Nephron progenitor cell (in vitro differentiated cells): ENCODE measurements at regions not wholly inside any gene's neighbourhood (a gene's known extent, or its start where the extent isn't known, plus 50 kb on each side); places are given as distances from the start of the nearest gene placed in this dataset.

Experiments
- DNase-seq: peaks from one replicate; pipeline ENCODE4 v3.0.0; 2021
- H3K27ac Mint-ChIP-seq: 2 replicates; pipeline ENCODE4 v1.8.0; 2021; ENCODE audit warnings: mild to moderate bottlenecking, moderate library complexity, mixed read lengths
- H3K27me3 Mint-ChIP-seq: 2 replicates; pipeline ENCODE4 v1.8.0; 2021; ENCODE audit warnings: mild to moderate bottlenecking, low read depth, mixed read lengths; ENCODE audit not compliant: poor library complexity
- H3K36me3 Mint-ChIP-seq: 2 replicates; pipeline ENCODE4 v1.8.0; 2021; ENCODE audit warnings: low read depth, mixed read lengths
- H3K4me1 Mint-ChIP-seq: 2 replicates; pipeline ENCODE4 v1.8.0; 2021; ENCODE audit warnings: mixed read lengths
- H3K4me3 Mint-ChIP-seq: 2 replicates; pipeline ENCODE4 v1.8.0; 2021; ENCODE audit warnings: mild to moderate bottlenecking, moderate library complexity, mixed read lengths
- H3K9me3 Mint-ChIP-seq: 2 replicates; pipeline ENCODE4 v1.8.0; 2021; ENCODE audit warnings: mild to moderate bottlenecking, moderate library complexity, mixed read lengths
- CTCF ChIP-seq: fragments of 200-600 bp; sonication (generic); IDR thresholded peaks from 2 replicates; pipeline ENCODE4 v1.5.0; 2021; ENCODE audit warnings: antibody characterized with exemption

- no peak for TF ChIP-seq CTCF
- no peak overlapping the region for H3K4me3 Mint-ChIP-seq
- DNase-seq = no peak
- H3K27me3 Mint-ChIP-seq = no peaks in the 10 kb centered on the region
- H3K36me3 Mint-ChIP-seq = no peaks in the 10 kb centered on the region
- no peaks in the 10 kb centered on the region for H3K9me3 Mint-ChIP-seq
- H3K4me1 Mint-ChIP-seq = peaks cover 28% of the 10 kb centered on the region
- H3K27ac Mint-ChIP-seq = no peak overlapping the region
Observed at GRCh38 chr18:28409811-28410210, 232.9 kb upstream of the CDH2 start.

- H3K4me1 Mint-ChIP-seq = peaks cover 16% of the 10 kb centered on the region
- no peaks in the 10 kb centered on the region for H3K36me3 Mint-ChIP-seq
- no peaks in the 10 kb centered on the region for H3K9me3 Mint-ChIP-seq
- H3K27me3 Mint-ChIP-seq = no peaks in the 10 kb centered on the region
- no peak for DNase-seq
- TF ChIP-seq CTCF = no peak
- H3K27ac Mint-ChIP-seq = no peak overlapping the region
- H3K4me3 Mint-ChIP-seq = no peak overlapping the region
Observed at GRCh38 chr18:28408528-28408927, 231.6 kb upstream of the CDH2 start.

- DNase-seq = no peak
- peaks cover 8% of the 10 kb centered on the region for H3K4me1 Mint-ChIP-seq
- no peak for TF ChIP-seq CTCF
- no peaks in the 10 kb centered on the region for H3K9me3 Mint-ChIP-seq
- H3K4me3 Mint-ChIP-seq = no peak overlapping the region
- H3K36me3 Mint-ChIP-seq = no peaks in the 10 kb centered on the region
- no peaks in the 10 kb centered on the region for H3K27me3 Mint-ChIP-seq
- no peak overlapping the region for H3K27ac Mint-ChIP-seq
Observed at GRCh38 chr18:28407681-28408080, 230.8 kb upstream of the CDH2 start.

GRCh38 chr18:28406533-28406932 is 229.6 kb upstream of the CDH2 start:
- no peak for DNase-seq
- Mint-ChIP-seq H3K4me3 (no peak overlapping the region), H3K27ac (no peak overlapping the region), H3K36me3 (no peaks in the 10 kb centered on the region), H3K9me3 (no peaks in the 10 kb centered on the region), H3K27me3 (no peaks in the 10 kb centered on the region), H3K4me1 (no peaks in the 10 kb centered on the region)
- TF ChIP-seq CTCF = no peak

- H3K27ac Mint-ChIP-seq = no peak overlapping the region
- no peak for TF ChIP-seq CTCF
- no peak overlapping the region for H3K4me3 Mint-ChIP-seq
- no peaks in the 10 kb centered on the region for H3K9me3 Mint-ChIP-seq
- H3K4me1 Mint-ChIP-seq = no peaks in the 10 kb centered on the region
- no peak for DNase-seq
- H3K27me3 Mint-ChIP-seq = no peaks in the 10 kb centered on the region
- H3K36me3 Mint-ChIP-seq = no peaks in the 10 kb centered on the region
Observed at GRCh38 chr18:28404694-28405093, 227.8 kb upstream of the CDH2 start.

GRCh38 chr18:28399781-28400362 is 222.9 kb upstream of the CDH2 start:
- Mint-ChIP-seq H3K36me3 (no peaks in the 10 kb centered on the region), H3K4me1 (peaks cover 4% of the 10 kb centered on the region), H3K9me3 (no peaks in the 10 kb centered on the region), H3K27me3 (no peaks in the 10 kb centered on the region), H3K4me3 (no peak overlapping the region), H3K27ac (no peak overlapping the region)
- TF ChIP-seq CTCF = no peak
- DNase-seq = no peak
